HG03460 (cell line): ENCODE measurements at regions not wholly inside any gene's neighbourhood (a gene's known extent, or its start where the extent isn't known, plus 50 kb on each side); places are given as distances from the start of the nearest gene placed in this dataset.

Experiments
- ATAC-seq: cut with Tn5 transposase; IDR thresholded peaks from one replicate; pipeline ENCODE4 v1.9.1; 2021; ENCODE audit not compliant: unreplicated experiment

DNA sequence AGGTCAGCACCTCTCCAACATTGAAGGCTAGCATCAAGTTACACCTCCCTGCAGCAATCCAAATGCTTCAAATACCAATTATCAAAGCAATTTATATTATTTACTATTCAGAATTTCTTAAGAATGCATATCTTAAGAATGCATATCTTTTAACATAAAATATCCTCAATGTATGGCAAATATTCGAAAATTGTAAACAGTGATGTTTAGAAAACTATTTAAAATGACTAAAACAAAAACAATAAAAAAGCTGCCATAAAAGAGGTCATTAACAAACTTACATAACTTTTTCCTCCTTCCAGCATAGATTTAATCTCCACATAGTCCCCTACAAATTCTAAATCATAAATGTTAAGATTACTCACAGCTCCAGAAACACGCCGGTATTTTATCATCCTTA lies 85.1 kb upstream of the SOX6 start:
- no peak for ATAC-seq

GRCh38 chr11:16440136-16440535 lies 83.8 kb upstream of the SOX6 start:
- ATAC-seq: no peak

GRCh38 chr11:16434036-16434435 lies 77.7 kb upstream of the SOX6 start:
- ATAC-seq: no peak

- ATAC-seq: no peak
These were observed 74.3 kb upstream of the SOX6 start for GRCh38 chr11:16430674-16431073.

- ATAC-seq: no peak
These were observed 65.5 kb upstream of the SOX6 start for GRCh38 chr11:16421826-16422225.

DNA sequence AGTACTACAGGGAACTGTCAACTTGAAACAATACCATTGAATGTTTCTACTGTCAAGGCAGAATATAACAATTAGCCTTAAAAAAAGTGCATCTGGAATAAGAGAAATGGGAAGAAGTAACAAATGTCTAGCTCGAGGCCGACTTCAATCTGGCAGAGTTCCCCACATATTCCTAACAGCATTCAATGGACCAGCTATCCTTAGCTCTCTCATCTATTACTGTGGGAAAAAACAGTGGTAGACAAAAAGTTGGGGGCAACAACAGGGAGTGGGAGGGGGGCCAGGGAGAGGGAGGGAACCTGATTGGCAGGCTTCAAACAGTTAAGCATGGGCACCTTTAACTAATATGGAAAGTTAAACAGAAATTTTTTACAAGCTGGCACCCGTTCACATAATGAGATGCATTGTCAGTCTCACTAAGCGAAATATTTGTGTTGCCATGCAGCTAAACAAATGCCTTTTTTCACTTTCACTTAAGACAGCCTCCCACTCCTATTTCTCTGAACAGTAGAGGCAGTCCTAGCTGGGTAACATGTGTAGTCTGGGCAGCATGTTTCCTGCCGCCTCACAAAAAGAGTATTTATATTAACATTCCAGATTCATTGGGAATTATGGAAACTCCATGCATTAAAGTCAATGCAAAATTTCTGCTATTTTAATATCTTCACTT lies 62.2 kb upstream of the SOX6 start:
- ATAC-seq: no peak

GRCh38 chr11:16412525-16413172 lies 56.3 kb upstream of the SOX6 start:
- no peak for ATAC-seq

DNA sequence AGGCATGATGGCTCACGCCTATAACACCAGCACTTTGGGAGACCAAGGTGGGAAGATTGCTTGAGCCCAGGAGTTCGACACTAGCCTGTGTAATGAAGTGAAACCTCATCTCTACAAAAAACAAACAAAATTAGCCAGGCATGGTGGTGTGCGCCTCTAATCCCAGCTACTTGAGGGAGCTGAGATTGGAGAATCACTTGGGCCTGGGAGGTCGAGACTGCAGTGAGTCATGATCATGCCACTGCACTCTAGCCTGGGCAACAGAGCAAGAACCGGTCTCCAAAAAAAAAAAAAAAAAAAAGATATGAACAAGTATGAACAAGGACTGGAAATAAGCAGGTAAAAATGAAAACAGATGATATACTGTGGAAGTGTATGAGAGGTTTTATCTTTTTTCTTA lies 54.1 kb upstream of the SOX6 start:
- no peak for ATAC-seq

DNA sequence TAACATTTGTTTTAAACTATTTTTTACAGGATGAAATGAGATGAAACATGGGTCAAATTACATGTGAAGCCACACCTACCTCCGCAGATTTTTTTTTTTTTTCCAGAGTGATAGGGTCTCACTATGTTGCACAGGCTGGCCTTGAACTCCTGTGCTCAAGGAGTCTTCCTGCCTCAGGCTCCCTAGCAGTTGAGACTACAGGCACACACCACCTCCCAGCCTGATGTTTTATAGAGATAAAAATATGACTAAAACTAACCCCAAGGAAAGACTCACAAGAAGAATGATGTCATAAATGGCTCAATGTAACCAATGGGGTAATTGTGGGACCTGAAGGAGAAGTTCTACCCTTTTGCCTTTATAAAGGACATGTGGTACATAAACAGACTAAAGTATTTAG lies 52.3 kb upstream of the SOX6 start:
- no peak for ATAC-seq

GRCh38 chr11:16406226-16406625 lies 49.9 kb upstream of the SOX6 start:
- ATAC-seq: no peak
